D721Med (cell line): ENCODE measurements at regions not wholly inside any gene's neighbourhood (a gene's known extent, or its start where the extent isn't known, plus 50 kb on each side); places are given as distances from the start of the nearest gene placed in this dataset.

Experiments used
- DNase-seq: peaks from one replicate; pipeline ENCODE4 v3.0.0; 2011; ENCODE audit warnings: low spot score; ENCODE audit not compliant: insufficient read length
- FAIRE-seq: peaks from 2 replicates; lab custom pipeline; 2011; peaks lifted over from hg19 to GRCh38; lab: Jason Lieb, UNC
- CTCF ChIP-seq: IDR thresholded peaks from 2 replicates; pipeline ENCODE4 v1.5.1; 2012; ENCODE audit warnings: mild to moderate bottlenecking, control low read depth; ENCODE audit not compliant: insufficient read depth; ENCODE audit errors: missing control alignments

GRCh38 chr3:24725514-24726255 is 231.0 kb upstream of the THRB start:
- FAIRE-seq (no peak), DNase-seq (no peak)
- no peak for TF ChIP-seq CTCF

- TF ChIP-seq CTCF, result peak; percentile 4
- DNase-seq, result no peak
These were observed 231.8 kb upstream of the THRB start for GRCh38 chr3:24726423-24726822.

GRCh38 chr3:24730173-24730572 is 235.5 kb upstream of the THRB start:
- no peak for TF ChIP-seq CTCF
- DNase-seq, result no peak
- FAIRE-seq, result no peak

More at GRCh38 chr3:24726423-24726822, 231.8 kb upstream of the THRB start:
- FAIRE-seq, result no peak

GRCh38 chr3:24734019-24734418 is 239.4 kb upstream of the THRB start:
- DNase-seq, result no peak
- TF ChIP-seq CTCF, result no peak
- no peak for FAIRE-seq

GRCh38 chr3:24736701-24737100 is 242.1 kb upstream of the THRB start:
- no peak for TF ChIP-seq CTCF
- FAIRE-seq (no peak), DNase-seq (no peak)

- FAIRE-seq, result no peak
These were observed 245.7 kb upstream of the THRB start for GRCh38 chr3:24740326-24740725.

More at GRCh38 chr3:24740326-24740725, 245.7 kb upstream of the THRB start:
- no peak for DNase-seq
- TF ChIP-seq CTCF, result no peak
